Omental fat pad (tissue), 3 donors: ENCODE measurements at regions not wholly inside any gene's neighbourhood (a gene's known extent, or its start where the extent isn't known, plus 50 kb on each side); places are given as distances from the start of the nearest gene placed in this dataset.

Experiments
- ATAC-seq: fragments of 150-250 bp; one replicate; pipeline ENCODE4 v1.9.1; 2016; ENCODE audit warnings: mild to moderate bottlenecking, moderate library complexity; ENCODE audit not compliant: low FRiP score
- DNase-seq: peaks from one replicate; pipeline ENCODE4 v3.0.0-alpha.2; 2019; ENCODE audit warnings: low spot score
- CTCF ChIP-seq, 3 donors: fragments of 450-650 bp; IDR thresholded peaks; one replicate each; pipeline ENCODE4 v1.5.1; 2016 to 2017; ENCODE audit warnings: antibody characterized with exemption in 3 of 3, mild to moderate bottlenecking in 3 of 3, moderate library complexity in 2 of 3

GRCh38 chr2:8256905-8257304 is 425.0 kb upstream of the ID2 start:
- no peak for TF ChIP-seq CTCF (IDR thresholded peaks at IDR 0.05)
- DNase-seq: no peak
- no peak for ATAC-seq

- no peak for TF ChIP-seq CTCF (IDR thresholded peaks at IDR 0.05)
- no peak for DNase-seq
- no peak for ATAC-seq
Measured at GRCh38 chr2:8257502-8257901, 424.4 kb upstream of the ID2 start.

GRCh38 chr2:8258406-8258805 is 423.4 kb upstream of the ID2 start:
- no peak for DNase-seq
- no peak for ATAC-seq
- TF ChIP-seq CTCF (IDR thresholded peaks at IDR 0.05): no peak

GRCh38 chr2:8259106-8259840 is 422.6 kb upstream of the ID2 start:
- no peak for TF ChIP-seq CTCF (IDR thresholded peaks at IDR 0.05)
- no peak for ATAC-seq
- no peak for DNase-seq

GRCh38 chr2:8259841-8260178 is 422.0 kb upstream of the ID2 start:
- no peak for TF ChIP-seq CTCF (IDR thresholded peaks at IDR 0.05)
- DNase-seq (no peak), ATAC-seq (no peak)

- DNase-seq (no peak), ATAC-seq (no peak)
- no peak for TF ChIP-seq CTCF (IDR thresholded peaks at IDR 0.05)
Measured at GRCh38 chr2:8260213-8260612, 421.6 kb upstream of the ID2 start.

GRCh38 chr2:8263901-8264300 is 418.0 kb upstream of the ID2 start:
- no peak for DNase-seq
- ATAC-seq: no peak
- no peak for TF ChIP-seq CTCF (IDR thresholded peaks at IDR 0.05)
